GM18502 (cell line): ENCODE measurements at regions not wholly inside any gene's neighbourhood (a gene's known extent, or its start where the extent isn't known, plus 50 kb on each side); places are given as distances from the start of the nearest gene placed in this dataset.

Source experiments
- ATAC-seq: cut with Tn5 transposase; IDR thresholded peaks from one replicate; pipeline ENCODE4 v1.9.1; 2021; ENCODE audit warnings: mild to moderate bottlenecking; ENCODE audit not compliant: unreplicated experiment, poor library complexity

DNA sequence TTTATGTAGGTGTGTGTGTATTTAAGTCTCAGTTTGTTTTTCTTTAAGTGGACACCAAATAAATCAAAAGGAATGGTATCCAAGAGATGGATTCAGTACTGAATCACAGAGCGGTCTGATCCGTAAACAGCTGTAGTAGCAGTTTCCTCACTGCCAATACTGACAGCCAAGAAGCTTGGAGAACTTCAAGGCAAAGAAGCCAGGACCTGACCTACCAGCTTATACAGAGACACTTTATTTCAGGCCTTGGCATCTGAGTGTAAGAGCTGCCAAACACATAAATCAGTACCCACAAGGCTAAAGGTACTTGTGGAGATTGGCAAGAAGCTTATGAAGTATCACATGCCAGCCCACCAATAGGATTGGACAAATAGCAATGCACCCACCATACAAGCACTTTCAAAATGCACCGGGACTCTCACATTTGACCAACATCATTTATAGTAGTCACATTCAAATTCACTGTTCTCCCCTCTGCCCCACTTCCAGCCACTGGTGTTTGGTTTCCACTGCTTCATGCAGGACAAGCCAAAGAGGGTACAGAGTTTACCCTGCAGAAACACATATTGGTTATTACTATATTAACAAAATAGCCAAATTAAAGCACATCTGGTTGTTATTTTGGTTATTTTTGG is 357.9 kb downstream of the KLF12 start:
- ATAC-seq, result no peak

DNA sequence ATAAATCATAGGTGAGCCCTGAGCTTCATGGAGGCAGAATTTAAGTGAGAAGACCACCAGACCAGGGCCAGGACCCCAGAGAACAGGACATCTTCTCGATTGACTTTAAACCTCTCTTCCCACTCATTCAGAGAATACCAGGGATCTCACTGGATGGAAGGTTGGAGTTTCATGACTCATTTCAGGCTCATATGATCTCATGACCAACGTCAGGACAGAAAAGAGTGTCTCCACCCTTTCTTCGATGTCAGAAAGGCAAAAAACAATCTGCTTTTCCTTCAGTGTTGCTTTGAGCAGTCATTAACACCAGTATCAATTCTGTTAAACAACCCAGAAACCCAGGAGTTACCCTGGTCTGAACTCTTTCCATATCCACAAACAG is 361.0 kb downstream of the KLF12 start:
- no peak for ATAC-seq

DNA sequence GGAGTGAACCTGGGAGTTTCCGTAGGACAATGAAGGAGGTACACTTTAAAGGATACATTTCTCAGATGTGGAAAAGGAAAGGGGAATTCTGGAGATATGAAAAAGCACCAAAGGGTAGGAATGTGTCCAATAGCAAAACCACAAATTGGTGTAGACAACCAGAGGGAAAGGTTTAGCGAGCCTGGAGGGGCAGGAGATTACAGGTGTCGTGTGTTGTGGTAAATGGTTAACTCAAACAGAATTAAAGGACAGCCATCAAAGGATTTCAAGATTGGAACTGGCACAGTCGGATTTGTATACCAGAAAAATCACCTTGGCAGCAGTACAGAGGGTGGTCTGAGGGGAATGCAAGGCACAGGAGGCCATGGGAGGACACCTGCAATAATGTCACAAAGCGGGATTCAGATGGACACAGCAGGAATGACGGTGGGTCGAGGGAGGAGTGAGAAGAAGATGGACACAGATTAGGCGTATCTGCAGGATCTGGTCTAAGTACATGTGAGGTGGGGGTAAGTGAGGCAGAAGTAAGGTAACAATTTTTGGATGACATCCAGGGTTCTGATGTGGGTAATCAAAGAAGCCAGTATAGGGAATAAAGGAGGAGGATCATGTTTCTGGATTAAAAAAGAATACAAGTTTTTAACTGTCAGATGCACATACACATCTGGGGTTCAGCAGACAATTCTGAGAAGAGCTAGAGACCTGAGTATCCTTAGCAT is 361.6 kb downstream of the KLF12 start:
- ATAC-seq, result no peak

DNA sequence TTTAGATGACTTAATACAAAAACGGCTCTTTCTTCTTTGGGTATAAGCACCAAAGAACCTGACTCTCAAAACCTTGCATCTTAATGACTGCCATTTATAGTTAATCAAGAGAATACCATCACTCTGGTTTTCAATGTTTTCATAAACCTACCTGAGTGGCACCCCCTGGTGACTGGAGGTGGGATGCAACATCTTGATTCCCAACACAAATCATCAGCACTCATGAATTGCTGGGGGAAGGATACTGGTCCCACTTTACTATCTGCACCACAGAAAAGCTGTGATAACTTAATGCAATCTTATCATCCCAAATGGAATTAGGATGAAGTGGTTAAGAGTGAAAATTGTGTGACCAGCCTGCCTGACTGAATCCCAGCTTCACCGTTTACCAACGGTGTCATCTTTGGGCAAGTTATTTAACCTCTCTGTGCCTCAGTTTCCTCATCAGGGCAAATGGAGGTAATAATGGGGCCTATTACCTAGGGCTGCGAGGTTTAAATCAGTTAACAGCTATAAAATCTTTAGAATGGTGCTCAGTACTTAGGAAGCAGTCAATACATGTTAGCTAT is 366.4 kb downstream of the KLF12 start:
- peak; percentile 22 for ATAC-seq

DNA sequence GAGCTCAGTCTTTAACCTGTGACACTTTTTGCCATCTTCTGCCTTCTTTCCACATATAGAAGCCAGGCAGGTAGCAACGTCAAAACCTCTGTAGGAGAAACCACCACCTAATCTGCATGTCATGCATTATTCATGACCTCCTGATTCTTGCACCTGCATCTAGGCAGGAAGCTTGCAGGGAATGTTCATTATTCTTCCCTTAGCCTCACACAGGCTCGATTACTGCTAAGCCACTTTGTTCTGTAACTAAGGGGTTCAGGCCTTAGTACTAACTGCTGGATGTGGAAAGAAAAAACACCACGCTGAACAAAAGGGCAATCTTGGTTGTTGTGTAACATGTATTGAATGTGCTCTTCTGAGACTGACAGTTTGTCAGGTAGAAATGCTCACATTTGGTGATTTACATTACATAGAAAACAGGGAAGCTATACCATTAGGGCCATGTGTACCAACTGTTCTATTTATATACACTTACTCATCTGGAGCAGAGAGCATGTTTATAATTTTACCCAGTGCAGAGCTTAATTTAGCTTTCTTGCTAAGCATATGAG is 366.9 kb downstream of the KLF12 start:
- ATAC-seq, result peak; percentile 25

DNA sequence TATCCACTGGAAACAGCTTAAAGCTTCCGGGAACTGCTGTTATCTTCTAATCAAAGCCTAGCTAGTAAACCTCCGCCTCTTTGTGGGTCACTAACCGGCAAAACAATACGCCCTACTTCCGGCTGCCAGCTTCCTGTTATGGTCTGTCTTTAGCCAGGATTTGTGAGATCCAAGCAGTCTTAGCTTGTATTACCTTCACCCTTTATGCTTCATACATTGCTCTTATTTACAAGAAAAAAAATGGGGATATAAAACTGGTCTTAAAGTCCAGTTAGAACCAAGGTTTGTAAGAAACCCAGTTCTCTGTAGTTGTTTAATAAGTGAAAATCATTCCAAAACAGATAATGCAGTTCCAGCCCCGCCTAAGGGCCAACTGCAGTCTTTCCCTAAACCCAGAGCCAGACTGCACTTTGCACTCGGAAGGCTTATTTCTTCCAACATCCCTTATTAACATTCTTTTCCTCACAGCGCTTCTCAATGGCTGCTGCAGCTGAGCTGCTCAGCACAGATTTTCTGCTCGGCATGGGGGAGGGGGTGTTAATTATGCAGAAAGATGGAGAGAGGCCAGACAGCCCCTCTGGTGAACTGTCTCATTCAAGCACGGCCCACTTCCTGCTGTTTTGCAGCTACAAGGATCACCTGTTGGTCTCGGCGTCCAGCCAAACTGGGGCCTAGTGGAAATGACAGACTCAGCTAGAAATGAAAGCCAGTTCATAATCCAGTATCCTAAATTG is 368.4 kb downstream of the KLF12 start:
- ATAC-seq, result peak; percentile 86

DNA sequence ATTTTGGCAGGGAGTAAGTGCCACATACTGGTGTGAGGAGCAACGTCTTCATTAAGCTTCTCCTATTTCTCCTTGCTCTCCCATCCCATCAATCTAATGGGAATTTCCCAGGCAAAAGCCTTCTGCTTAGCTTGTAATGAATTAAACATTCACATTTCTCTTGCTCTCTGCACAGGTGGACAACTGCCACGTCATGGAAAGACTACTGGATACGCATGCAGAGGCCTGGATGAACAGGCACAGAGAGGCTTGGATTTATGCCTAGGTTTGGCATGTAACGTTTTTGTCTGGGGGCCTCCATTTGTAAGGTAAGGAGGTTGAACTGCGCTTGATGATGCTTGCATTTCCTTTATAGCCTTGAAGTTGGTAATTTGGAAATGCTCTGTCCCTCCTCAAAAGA is 374.8 kb downstream of the KLF12 start:
- no peak for ATAC-seq

DNA sequence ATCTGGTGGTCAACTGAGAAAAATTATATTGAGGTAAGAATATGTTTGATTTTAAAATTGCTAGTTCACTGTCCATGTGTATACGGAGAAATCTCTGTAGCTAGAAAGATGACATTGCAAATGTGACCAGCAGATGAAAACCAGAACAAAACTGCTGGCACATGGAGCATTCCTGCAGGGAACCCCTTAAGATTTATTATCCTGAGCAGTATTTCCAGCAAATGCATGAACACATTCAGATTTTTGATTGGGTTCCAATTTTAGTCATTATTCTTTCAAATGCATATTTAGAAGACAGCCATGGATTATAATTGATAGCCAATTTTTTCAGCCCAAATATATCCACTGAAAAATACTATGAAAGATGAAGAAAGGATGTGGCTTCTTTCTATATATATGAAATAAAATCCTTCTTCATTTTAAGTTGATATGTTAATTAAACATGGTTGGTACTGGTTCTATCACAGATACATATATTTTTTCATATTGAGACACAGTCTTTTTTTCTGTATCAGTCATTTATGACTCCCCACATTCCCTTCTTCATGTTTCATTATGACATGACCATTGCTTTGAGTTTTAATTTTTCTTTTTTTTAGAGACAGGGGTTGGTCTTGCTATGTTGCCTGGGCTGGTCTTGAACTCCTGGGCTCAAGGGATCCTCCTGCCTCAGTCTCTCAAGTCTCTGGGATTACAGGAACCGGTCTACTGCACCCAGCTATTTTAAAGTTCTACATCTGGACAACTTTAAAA is 376.5 kb downstream of the KLF12 start:
- no peak for ATAC-seq

DNA sequence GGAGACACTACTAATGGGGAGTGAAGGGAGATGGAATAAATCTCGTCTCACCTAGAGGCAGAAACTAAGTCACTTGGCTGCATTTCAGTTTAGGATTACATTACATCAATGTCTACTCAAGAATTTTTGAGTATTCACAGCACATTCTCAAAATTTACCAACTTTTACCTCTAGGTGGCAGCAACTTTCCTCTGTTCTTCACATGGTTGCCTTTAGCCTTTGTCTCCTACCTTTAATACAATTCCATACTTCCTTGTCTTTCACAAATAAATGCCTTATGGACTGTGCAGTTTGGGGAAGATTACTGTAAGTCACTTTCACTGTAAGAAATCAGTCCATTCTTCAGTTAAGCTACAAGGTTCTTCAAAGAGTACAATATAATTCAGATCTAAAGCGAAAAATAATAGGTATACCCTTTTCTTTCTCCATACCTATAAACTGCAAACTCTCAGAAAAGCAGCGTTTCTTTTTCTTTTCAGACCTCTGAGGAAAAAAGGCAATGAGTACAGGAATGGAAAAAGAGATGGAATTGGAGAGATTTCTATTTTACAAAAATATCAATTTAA is 379.4 kb downstream of the KLF12 start:
- ATAC-seq, result peak; percentile 83

DNA sequence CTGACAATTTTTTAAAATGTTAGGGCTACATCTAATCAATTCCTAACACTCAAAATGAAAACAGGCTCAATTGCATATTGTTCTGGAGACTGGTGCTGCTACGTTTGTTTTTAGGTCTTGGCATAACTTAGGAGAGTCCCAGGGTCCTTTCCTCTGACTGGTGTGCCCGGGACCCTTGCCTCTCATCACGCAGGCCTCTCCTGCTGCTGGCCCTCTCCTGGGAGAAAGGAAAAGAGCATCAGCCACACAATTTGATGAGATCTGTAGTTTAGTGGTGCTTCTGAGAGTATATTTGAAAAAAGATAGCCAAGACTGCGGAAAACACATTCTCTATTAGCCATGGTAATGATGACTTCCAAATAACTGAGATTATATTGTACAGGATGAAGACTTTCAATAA is 380.0 kb downstream of the KLF12 start:
- ATAC-seq, result no peak

DNA sequence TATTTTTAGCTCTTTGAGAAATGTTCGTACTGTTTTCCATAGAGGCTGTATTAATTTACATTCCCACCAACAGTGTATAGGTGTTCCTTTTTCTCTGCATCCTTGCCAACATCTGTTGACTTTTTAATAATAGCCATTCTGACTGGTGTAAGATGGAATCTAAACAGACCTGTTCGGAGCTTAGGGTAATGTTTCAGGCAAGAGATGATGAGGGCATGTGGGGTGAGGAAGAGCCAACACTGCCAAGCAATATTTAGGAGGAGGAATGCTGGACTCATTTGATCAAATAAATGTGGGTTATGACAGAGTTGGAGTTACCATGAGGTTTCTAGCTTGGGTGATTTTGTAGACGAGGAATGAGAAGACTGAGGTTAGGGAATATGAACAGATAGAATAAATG is 382.9 kb downstream of the KLF12 start:
- ATAC-seq, result no peak

DNA sequence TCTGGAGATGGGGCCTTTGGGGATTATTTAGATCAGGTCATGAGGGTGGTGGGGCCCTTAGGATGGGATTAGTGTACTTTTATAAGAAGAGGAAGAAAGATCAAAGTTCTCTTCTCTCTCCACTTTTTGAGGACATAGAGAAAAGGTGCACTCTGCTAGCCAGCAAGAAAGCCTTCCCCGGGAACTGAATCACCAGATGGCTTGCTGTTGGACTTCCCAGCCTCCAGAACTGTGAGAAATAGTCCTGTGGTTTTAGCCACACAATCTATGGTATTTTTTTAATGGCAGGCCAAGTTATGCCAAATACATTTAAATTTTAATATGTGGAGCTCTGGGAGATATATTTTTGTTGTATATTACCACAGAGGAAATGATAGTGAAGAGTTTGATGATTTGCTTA is 385.8 kb downstream of the KLF12 start:
- no peak for ATAC-seq

DNA sequence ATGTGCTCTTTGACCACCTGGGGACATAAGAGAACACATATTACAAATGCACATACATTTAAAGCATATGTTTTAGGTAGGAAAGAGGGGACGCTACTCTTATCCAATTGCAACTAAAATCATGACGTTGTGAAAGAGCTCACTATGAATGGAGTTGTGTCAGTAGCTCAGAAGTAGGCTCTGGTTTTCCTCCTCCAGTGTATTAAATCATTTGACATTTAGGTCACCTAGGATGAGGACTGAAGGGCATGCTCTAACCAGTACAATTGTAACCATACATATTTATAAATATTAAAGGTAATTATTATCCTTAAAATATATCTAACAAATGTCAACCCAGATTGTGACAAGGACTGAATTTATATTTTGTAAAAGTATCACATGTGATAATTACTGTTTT is 389.0 kb downstream of the KLF12 start:
- no peak for ATAC-seq

DNA sequence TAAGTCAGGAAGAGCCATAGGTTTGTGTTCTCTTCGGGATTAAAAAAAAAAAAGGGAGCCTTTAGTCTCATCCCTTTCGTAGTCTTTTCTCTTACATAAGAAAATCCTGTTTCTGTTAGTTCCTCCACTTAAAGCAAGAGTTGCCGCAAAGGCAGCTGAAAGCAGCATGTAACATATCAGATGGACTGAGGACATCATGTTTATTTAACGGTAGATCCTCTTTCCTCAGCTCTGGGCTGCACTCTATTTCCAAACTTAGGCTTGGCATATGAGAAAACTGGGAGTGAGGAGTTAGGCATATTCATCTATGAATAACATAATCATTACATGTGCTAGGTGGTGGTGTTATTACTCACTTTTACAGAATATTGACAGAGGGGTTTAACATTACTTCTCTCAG is 391.2 kb downstream of the KLF12 start:
- ATAC-seq, result no peak

DNA sequence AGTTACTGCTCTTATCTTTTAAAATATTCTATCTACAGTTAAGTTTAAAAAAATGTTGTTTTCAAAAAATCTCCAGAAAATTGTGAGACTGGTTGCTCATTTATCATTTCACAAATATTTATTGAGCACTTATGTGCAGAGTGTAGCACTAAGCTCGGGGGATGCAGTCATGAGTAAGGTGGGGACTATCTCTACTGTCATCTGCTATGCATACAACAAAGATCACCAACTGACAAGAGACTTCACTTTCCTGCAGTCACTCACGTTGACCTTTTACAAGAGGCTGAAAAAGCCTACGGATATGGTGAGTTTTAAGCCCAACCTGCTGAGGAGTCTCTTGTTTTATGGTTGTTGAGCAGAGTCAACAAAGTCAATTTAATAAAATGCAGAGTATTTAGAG is 392.5 kb downstream of the KLF12 start:
- no peak for ATAC-seq

DNA sequence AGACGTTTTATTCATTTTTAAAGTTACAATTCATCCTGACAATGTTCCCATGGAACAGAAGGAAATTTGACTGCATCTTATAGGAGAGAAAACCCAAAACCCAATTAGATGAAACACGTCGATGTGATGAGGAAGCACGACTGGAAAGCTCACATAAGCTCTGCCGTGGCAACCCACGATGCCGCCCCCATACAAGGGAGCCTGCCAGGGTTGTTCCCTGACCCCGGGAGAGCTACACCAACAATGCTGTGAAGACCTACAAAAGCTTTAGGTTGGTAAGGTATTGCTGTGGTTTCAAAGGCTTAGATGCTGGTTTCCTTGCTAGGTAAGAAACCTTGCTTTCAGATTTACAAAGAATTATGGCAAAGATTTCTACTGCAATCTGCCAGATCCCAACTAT is 393.1 kb downstream of the KLF12 start:
- no peak for ATAC-seq

DNA sequence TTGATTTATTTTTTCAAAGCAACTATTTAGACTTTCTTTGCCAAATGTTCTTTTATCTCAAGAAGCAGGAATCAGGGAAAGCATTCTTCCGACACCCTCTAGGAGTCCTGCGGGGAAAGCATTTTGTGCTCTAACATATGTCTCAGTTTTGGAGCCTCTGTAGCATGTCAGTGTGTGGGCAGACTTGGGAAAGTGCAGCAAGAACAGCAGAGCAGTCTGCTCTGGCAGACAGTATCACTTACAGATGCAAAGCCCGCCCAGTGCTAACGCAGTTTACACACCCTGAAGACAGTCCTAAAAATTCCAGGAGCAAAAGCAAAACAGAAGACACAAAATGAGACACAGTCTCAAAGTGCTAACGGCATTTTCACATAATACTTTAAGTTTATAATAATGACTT is 393.5 kb downstream of the KLF12 start:
- no peak for ATAC-seq

DNA sequence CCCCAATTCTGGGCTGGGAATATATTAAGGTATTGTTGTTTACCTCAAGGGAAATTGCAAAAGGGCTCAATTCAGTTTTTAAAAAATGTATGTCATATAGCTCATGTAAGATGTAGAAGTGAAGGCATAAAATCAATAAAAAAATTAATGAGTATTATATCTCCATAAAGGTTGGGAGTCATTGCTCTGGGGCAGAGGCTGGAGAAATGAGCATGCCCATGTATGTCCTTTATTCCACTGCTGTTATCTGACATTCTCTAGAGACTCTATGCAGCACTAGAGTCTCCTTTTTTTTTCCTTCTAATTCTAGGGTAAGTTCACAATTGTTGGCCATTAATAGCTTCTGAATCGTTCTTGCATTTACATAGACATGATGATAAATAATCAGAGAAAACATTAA is 394.8 kb downstream of the KLF12 start:
- no peak for ATAC-seq

DNA sequence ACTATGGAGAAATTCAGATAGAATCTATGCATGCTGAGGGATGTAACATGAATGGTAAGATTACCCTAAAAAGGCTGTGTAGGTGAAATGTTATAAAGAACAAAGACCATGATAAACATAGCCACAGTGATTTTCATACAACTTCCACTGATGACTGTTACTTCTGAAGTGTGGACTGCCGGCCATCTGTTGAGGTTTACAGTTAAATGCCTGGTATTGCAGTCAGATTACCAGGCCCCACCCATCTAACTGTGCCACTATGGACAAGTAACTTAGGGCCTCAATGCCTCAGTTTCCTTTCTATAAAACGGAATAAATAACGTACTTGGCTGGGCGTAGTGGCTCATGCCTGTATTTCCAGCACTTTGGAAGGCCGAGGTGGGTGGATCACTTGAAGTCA is 395.6 kb downstream of the KLF12 start:
- no peak for ATAC-seq

DNA sequence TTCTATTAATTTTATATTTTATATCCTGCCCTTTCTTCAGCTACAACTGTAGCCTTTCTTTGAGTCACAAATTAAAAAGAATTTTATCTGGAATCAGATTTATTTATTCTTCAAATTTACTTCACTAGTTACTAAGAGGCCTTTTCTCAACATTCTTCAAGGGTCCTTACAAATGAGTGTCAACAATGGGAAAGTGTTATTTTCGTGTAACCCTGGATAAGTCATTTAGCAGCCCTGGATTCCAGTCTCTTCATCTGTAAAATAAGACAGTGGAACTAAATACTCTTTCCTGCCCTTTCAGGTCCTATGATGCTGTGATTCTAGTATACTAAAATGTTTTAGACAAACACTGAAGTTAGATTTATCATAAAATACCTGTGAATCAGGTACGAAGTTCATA is 397.0 kb downstream of the KLF12 start:
- no peak for ATAC-seq
